Endothelial cell of umbilical vein (primary cell): ENCODE measurements at regions not wholly inside any gene's neighbourhood (a gene's known extent, or its start where the extent isn't known, plus 50 kb on each side); places are given as distances from the start of the nearest gene placed in this dataset.

Source experiments
- CTCF ChIP-seq, 2 donors: IDR thresholded peaks; 1 replicate in 1 of 2; 2 replicates in 1 of 2; pipeline ENCODE4 v1.5.1; 2011; ENCODE audit warnings: low read length in 2 of 2, mild to moderate bottlenecking in 2 of 2, moderate library complexity in 2 of 2, control low read depth in 1 of 2, inconsistent platforms in 1 of 2, low read depth in 1 of 2; ENCODE audit not compliant: insufficient read depth in 1 of 2; ENCODE audit errors: extremely low read depth in 1 of 2
- POLR2A ChIP-seq: IDR thresholded peaks from 2 replicates; pipeline ENCODE4 v1.6.1; 2012; ENCODE audit warnings: low read depth, mild to moderate bottlenecking, control low read depth, low read length
- TF ChIP-seq, protein P1 (sequence below): IDR thresholded peaks from 2 replicates; pipeline ENCODE4 v1.6.1; 2011; ENCODE audit not compliant: insufficient read depth, insufficient read length

DNA sequence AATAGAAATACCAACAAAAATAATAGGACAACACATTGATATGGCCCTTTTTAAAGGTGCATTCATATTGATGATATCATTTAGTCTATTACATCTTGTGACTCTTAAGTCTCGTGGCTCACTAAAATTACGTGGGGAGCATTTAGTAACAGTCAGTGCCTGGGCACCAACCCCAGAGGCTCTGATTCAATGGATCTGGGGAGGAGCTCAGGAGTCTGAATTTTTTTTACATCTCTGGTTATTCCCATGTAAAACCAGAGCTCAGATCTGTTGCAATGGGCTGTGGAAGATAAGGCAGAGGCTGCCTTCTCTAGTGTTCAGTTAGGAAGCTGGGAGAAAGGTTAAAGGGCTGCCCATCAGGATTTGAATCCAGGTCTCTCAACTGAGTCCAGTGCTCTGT lies 549.9 kb upstream of the CDH5 start:
- no peak for TF ChIP-seq CTCF (IDR thresholded peaks at IDR 0.05; ENCODE audit: extremely low read depth in 1 of 2, insufficient read depth in 1 of 2, low read depth in 1 of 2, low read length in 2 of 2)
- TF ChIP-seq, protein P1, sequence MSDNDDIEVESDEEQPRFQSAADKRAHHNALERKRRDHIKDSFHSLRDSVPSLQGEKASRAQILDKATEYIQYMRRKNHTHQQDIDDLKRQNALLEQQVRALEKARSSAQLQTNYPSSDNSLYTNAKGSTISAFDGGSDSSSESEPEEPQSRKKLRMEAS: no peak
- no peak for TF ChIP-seq POLR2A
